ENCODE measurements at regions not wholly inside any gene's neighbourhood (a gene's known extent, or its start where the extent isn't known, plus 50 kb on each side); places are given as distances from the start of the nearest gene placed in this dataset.

GRCh38 chr14:98761993-98762392, 510.0 kb downstream of the BCL11B start:
- no peak for TF ChIP-seq ESRRA (CRISPR knock-in tag; IDR thresholded peaks at IDR 0.05; ENCODE audit: borderline replicate concordance)
- TF ChIP-seq CTCF (IDR thresholded peaks at IDR 0.05) = no peak
- TF ChIP-seq, protein P1, sequence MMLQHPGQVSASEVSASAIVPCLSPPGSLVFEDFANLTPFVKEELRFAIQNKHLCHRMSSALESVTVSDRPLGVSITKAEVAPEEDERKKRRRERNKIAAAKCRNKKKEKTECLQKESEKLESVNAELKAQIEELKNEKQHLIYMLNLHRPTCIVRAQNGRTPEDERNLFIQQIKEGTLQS (CRISPR knock-in tag; conservative IDR thresholded peaks at IDR 0.05) = no peak
- TF ChIP-seq ELF4 (CRISPR knock-in tag; IDR thresholded peaks at IDR 0.05; ENCODE audit: low read depth) = no peak
- no peak for TF ChIP-seq TEAD4 (CRISPR knock-in tag; IDR thresholded peaks at IDR 0.05)
- TF ChIP-seq, protein P2, sequence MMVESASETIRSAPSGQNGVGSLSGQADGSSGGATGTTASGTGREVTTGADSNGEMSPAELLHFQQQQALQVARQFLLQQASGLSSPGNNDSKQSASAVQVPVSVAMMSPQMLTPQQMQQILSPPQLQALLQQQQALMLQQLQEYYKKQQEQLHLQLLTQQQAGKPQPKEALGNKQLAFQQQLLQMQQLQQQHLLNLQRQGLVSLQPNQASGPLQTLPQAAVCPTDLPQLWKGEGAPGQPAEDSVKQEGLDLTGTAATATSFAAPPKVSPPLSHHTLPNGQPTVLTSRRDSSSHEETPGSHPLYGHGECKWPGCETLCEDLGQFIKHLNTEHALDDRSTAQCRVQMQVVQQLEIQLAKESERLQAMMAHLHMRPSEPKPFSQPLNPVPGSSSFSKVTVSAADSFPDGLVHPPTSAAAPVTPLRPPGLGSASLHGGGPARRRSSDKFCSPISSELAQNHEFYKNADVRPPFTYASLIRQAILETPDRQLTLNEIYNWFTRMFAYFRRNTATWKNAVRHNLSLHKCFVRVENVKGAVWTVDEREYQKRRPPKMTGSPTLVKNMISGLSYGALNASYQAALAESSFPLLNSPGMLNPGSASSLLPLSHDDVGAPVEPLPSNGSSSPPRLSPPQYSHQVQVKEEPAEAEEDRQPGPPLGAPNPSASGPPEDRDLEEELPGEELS (CRISPR knock-in tag; IDR thresholded peaks at IDR 0.05) = no peak
- TF ChIP-seq E2F4 (CRISPR knock-in tag; IDR thresholded peaks at IDR 0.05; ENCODE audit: borderline replicate concordance, low read depth) = no peak
- TF ChIP-seq JAZF1 (CRISPR knock-in tag; IDR thresholded peaks at IDR 0.05) = no peak
- TF ChIP-seq, protein P3, sequence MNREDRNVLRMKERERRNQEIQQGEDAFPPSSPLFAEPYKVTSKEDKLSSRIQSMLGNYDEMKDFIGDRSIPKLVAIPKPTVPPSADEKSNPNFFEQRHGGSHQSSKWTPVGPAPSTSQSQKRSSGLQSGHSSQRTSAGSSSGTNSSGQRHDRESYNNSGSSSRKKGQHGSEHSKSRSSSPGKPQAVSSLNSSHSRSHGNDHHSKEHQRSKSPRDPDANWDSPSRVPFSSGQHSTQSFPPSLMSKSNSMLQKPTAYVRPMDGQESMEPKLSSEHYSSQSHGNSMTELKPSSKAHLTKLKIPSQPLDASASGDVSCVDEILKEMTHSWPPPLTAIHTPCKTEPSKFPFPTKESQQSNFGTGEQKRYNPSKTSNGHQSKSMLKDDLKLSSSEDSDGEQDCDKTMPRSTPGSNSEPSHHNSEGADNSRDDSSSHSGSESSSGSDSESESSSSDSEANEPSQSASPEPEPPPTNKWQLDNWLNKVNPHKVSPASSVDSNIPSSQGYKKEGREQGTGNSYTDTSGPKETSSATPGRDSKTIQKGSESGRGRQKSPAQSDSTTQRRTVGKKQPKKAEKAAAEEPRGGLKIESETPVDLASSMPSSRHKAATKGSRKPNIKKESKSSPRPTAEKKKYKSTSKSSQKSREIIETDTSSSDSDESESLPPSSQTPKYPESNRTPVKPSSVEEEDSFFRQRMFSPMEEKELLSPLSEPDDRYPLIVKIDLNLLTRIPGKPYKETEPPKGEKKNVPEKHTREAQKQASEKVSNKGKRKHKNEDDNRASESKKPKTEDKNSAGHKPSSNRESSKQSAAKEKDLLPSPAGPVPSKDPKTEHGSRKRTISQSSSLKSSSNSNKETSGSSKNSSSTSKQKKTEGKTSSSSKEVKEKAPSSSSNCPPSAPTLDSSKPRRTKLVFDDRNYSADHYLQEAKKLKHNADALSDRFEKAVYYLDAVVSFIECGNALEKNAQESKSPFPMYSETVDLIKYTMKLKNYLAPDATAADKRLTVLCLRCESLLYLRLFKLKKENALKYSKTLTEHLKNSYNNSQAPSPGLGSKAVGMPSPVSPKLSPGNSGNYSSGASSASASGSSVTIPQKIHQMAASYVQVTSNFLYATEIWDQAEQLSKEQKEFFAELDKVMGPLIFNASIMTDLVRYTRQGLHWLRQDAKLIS (CRISPR knock-in tag; IDR thresholded peaks at IDR 0.05; ENCODE audit: borderline replicate concordance) = no peak
- no peak for TF ChIP-seq USF2 (CRISPR knock-in tag; IDR thresholded peaks at IDR 0.05)

Measured in WTC11 (cell line).